Ramos (cell line): ENCODE measurements at regions not wholly inside any gene's neighbourhood (a gene's known extent, or its start where the extent isn't known, plus 50 kb on each side); places are given as distances from the start of the nearest gene placed in this dataset.

Experiments
- in situ Hi-C: fragments of 300-500 bp; cut with MboI; formaldehyde crosslinking; loops from one replicate; pipeline ENCODE4 v1.14.3; 2022; ENCODE audit warnings: low sequenced_read_pairs; ENCODE audit not compliant: unreplicated experiment

DNA sequence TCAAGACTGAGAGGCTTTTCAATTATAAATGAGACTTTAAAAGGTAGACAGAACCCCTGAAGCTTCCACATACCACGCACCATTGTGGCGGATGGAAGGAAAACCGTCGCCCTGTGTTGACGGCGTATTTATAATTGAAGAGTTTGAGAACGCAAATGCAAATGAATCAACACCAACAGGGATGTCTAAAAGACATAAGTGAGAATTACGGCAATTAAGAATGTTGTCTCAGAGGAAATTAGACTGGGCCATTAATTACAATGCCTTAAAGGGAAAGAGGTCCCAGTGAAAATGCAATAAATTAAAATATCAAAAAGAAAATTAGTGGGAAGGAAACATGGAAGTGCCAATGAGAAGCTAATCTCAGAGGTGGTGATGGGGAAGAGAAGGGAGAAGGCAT lies 148.5 kb upstream of the XYLT1 start:
- in situ Hi-C loops = no loop called here

DNA sequence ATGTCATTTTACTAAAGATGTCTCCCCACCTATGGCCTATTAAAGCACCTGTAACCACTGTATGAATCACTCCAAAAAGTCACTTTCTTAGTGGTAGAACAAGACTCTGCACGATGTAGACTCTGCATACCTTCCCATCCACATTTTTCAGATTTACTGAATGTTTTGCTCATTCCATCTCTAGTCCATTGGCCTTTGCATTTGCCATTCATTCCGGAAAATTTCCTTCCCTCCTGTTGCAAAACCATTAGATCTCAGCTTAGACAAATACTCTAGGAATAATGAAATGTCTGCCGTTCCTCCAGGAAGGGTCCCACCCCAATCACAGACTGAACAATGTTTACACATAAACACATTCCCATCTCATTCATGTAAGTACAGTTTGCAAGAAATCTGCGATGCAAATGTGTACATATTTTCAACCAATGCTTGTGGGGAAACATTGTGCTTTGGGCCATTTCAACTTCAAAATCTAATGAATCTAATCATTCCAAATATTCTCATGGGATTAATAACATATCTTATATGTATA lies 146.3 kb upstream of the XYLT1 start:
- in situ Hi-C loops = no loop called here

DNA sequence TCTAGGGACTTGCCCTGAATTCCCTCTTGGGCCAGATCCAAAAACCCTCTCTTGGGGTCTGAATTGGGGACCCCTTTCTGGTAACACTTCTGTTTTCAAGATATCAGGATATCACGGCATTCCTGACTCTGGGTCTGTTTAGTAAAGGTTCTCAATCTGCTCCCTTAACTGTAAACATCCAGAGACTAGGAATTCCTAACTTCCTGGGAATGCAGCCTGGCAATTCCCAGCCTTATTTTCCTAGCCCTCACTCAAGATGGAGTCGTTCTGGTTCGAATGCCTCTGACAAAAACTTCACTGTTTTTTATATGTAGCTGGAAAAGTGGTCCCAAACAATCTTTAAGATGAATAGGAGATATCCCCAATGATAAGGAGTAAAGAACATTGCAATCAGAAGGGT lies 141.6 kb upstream of the XYLT1 start:
- in situ Hi-C loops = no loop called here

DNA sequence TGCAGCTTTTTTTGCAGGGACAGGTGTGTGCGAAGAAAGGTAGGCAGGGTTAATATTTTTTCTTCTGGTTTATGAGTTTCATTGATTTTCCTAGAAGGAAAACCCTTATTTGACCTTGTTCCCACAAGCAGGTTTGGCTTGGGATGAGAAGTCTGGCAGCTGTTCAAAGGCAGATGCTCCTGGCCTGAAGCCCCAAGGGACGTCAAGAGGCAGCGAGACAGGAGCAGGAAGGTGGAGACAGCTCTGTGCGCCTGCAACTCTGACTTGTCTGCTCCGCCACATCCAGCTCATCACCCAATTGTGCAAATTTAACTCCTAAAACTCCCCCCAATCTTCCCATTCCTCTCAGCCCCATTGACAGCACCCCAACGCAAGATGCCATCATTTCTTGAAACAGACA lies 136.8 kb upstream of the XYLT1 start:
- in situ Hi-C loops = no loop called here

DNA sequence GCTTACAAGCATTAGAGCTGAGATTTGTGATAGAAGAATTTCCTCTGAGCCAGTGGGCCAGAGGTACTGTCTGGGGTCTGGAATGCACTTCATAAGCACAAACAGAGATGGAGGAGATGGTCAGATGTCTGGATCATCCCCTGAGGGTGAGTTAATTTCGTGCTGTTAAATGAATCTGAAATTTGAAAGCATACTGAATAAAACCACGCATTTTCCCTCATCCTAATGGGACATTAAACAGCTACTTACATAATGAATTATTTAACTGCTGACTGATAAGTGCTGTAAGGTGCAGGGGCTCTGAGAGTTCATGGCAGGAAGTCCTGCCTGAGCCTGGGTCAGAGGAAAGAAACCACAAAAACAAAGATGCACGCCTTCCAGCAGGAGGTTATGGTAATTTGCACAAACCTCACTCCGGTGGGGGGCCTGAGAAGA lies 136.3 kb upstream of the XYLT1 start:
- in situ Hi-C loops = no loop called here

DNA sequence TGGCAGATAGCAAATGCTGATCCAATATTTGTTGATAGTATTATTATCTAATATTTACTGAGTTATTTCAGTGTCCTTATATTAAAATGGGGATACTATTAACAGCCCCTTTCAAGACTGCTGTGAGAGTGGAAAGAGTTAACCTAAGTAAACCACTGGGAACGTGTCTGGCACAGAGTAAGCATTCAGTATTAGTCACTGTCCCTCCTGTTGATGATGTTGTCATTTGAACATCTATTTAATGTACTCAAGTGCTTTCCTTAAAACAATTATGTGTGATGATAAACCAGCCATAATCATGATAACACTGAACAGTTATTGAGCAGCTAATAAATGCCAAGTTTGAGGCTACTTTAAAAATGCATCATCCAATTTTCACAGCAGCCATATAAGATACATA lies 135.7 kb upstream of the XYLT1 start:
- in situ Hi-C loops = no loop called here

DNA sequence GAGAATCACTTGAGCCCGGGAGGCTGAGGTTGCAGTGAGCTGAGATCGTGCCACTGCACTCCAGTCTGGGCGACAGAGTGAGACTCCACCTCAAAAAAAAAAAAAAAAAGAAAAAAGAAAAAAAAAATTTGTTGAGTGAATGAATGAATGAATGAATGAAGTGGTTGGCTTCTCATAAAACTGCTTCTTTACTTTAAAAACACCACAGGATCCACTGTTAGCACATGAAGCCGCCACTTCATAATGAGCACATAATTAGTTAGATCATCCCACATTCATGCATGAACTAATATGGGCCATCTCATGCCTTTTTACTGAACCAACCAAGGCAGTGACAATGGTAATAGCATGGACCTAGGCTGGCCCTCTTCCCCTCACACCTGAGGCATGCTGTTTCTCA lies 135.0 kb upstream of the XYLT1 start:
- in situ Hi-C loops = no loop called here

DNA sequence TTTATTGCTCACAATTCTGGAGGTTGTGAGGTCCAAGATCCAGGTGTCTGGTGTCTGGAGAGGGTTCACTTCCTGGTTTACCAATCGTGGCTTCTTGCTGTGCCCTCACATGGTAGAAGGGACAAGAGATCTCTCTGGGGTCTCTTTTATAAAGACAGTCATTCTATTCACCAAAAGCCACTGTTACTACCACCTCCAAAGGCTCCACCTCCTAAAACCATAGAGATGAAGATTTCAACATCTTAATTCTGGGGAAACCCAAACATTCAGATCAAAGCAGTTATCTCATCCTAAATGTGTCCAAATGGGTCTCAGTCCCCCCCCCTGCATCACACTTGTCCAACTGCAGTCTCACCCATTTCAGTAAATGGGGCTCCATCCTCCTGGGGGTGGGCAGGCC lies 132.9 kb upstream of the XYLT1 start:
- in situ Hi-C loops = no loop called here

DNA sequence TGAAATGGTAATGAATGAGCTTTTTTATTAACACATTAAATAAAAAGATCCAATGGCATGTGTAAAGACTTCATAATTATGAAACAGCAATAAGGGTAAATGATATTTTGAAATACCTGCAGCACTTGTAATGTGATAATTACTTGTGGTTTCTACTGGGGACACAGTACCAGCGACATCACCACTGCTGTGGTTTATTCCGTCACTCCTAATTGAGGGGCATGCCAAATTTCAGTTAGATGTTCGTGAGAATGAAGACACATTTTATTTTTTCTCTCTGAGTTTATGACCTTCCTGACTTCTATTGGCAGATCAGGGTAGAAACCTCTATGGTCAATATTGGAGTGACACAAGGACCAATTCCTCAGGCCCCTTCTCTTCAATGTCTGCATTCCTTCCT lies 131.9 kb upstream of the XYLT1 start:
- in situ Hi-C loops = no loop called here

DNA sequence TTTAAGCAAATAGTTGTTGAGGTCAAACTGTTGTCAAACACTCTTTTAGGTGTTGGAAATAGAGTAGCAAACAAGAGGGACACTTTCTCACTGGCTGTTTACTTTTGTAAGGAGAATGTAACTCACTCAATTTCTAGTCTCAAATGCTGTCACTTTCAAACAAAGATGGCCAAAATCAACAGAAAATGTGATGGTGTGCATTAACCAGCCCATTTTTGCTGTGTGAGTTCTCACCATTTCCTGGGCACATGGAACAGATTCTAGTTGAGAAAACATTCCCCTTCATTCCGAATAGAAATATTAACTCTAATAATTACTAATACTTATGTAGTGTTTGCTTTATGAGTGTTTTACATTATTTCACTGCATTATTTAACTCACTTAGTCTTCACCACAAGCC lies 128.2 kb upstream of the XYLT1 start:
- in situ Hi-C loops = loop anchor here (25.0 kb wide), 1 partner anchor 737 kb away; no protein-coding TSS in a partner anchor

DNA sequence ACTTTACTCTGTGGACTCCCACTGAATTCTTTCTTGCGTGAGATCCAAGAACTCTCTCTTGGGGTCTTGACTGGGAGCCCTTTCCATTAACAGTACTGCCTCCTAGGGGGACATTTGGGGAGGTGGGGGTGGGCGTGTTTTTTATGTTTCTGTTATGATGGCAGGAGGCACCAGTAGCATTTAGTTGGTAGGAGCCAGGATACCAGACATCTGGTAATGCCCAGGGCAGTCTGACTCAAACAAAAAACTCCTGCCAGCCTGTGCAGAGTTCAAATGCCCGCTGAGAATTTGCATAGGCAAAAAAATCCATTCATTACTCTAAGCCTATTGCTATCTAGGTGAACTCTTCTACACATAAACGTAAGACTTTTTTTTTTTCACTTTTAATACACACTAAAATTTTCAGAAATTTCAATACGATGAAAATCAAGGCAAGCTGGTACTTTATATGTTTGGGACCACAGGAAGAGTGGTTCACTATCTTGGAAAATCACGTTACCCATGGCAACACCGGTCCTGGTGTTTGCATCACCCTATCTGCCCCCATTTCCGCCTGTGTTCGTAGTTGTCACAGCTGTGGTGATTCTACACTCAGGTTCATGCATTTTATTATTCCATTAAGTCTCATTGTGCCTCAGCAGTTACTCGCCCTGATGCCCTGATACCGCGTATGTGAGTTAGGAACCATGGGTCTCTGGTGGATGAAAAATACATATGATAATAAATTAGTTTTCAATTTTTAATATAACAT lies 121.1 kb upstream of the XYLT1 start:
- in situ Hi-C loops = loop anchor here (25.0 kb wide), 1 partner anchor 730 kb away; no protein-coding TSS in a partner anchor

DNA sequence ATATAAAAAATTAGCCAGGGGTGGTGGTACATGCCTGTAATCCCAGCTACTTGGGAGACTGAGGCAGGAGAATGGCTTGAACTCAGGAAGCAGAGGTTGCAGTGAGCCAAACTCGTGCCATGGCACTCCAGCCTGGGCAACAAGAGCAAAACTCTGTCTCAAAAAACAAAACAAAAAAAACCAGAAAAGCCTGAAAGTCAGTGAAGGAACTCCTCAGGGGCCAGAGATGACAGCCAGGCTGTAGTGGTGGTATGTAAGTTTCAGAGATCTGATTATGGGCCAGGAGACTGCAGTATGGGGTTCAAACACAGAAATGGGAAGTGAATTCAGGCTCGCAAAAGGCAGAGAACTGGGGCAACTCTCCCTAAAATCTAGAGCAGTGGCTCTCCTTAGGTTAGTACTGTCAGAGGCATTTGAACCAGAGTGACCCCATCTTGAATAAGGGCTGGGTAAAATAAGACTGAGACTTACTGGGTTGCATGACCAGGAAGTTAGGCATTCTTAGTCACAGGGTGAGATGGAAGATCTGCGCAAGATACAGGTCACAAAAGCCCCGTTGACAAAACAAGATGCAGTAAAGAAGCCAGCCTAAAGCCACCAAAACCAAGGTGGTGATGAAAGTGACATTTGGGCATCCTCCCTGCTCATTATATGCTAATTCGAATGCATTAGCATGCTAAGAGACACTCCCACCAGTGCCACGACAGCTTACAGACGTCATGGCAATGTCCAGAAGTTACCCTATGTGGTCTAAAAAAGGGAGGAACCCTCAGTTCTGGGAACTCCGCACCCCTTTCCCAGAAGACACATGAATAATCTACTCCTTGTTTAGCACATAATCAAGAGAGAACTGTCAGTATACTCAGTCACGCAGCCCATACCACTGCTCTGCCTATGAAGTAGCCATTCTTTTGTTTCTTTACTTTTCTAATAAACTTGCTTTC lies 120.2 kb upstream of the XYLT1 start:
- in situ Hi-C loops = loop anchor here (25.0 kb wide), 1 partner anchor 729 kb away; no protein-coding TSS in a partner anchor

DNA sequence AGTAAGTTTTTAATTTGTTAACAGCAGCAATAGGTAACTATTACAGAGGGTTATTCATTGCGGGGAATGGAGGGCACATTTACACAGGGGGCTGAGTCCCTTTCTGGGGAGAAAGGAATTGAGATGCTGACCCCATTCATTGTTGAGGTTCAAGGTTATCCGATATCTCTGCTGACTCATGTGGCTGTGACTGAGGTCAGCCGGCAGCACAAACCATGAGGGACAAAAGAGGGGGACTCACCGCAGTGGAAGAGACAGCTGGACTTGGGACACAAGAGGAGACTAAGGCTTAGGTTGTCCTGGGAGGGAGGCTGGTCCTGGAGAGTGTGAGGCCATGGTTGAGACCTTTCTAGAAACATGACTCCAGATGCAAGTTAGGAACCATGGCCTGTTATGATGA lies 119.1 kb upstream of the XYLT1 start:
- in situ Hi-C loops = loop anchor here (25.0 kb wide), 1 partner anchor 728 kb away; no protein-coding TSS in a partner anchor

DNA sequence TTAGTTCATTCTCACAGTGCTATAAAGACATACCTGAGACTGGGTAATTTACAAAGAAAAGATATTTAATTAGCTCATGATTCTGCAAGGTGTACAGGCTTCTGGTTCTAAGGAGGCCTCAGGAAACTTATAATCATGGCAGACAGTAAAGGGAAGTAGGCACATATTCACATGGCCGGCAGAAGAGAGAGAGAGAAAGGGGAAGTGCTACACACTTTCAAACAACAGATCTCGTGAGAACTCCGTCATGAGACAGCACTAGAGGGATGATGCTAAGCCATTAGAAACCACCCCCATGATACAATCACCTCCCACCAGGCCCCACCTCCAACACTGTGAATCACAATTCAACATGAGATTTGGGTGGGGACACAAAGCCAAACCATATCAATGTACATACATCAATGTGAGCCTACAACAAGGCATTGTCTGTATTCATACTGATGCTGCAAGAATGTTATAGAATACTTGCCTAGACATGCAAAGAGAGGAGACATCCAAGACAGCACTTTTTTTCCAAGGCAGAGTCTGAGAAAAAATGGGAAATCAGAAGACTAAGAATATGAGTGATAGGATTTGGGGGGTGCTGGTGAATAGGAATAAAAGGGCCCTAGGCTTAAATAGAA lies 114.8 kb upstream of the XYLT1 start:
- in situ Hi-C loops = loop anchor here (25.0 kb wide), 1 partner anchor 723 kb away; no protein-coding TSS in a partner anchor

DNA sequence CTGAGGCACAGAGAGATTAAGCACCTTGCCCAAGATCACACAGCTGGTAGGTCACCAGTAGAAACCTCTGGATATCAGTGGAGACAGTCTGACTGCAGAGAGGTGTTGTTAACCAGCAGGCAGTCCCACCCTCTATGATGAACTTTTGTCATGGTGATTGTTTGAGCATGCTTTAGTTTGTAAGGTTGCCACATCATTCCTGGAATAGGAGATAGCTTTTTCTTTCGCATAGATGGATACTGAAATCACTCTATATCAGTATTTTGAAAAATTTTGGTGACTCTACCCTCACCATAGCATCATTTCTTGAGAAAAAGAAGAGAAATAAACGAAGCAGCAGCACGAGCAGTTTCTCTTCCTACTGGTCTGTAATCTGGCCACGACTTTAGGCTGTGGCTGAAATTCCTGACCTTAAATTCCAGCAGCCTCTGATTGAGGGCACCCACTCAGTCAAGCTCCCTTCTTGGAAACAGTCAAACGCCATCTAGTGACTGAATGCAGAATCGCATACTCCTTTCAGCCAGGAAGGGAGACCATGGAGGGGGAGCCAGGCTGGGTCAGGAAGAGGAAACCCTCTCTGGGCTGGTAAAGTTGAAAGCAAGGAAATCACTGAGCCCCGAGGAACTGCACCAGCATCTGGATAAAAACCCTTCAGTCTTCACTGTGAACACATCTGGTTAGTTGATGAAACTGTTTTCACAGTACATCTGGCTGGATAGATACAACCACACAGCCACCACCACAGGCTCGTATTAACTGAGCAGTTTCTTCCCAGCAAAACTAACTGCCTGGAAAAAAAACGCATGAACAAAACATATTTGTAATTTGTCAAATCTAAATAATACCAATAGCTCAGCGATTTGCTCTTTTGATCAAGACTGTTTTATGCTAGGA lies 108.5 kb upstream of the XYLT1 start:
- in situ Hi-C loops = loop anchor here (10.0 to 25.0 kb wide), 2 partner anchors 104 to 717 kb away; partner anchors contain the start of gene XYLT1

DNA sequence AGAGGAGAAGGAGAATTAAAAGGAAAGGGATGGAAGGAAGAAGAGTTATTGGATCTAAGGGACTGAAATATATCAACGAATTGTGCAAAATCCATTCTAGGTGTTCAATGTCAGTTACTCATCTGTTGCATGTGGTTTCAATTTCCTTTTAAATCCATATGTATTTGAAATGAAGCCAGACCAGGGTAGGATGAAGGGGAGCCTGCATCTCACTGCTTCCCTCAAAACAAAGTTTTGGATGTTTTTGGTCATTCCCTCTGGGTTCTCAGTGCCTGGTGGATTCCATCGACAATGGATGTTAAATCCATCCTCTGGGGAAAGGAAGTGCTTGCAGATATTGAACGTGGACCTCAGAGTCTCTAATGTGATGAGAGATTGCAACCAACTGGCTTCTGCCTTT lies 103.5 kb upstream of the XYLT1 start:
- in situ Hi-C loops = loop anchor here (10.0 kb wide), 1 partner anchor 99 kb away; the partner anchor contains the start of gene XYLT1

DNA sequence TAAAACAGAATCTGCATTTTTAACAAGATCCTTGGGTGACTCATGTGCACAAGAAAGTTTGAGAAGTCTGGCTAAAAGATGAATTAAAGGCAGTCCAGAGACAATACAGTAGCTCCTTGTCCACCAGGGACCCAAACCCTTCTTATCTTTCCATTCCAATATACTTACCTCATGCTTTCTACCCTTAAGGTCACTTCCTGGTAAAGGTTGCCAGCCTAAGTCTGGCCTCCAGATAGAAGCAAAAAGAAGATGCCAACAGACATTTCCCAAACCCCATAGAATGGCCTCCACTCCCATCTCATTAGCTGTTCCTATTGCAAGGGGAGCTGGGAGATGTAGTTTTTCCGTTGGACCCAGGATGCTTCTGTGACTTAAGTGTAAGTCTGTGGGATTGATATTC lies 101.4 kb upstream of the XYLT1 start:
- in situ Hi-C loops = loop anchor here (10.0 kb wide), 1 partner anchor 97 kb away; the partner anchor contains the start of gene XYLT1

DNA sequence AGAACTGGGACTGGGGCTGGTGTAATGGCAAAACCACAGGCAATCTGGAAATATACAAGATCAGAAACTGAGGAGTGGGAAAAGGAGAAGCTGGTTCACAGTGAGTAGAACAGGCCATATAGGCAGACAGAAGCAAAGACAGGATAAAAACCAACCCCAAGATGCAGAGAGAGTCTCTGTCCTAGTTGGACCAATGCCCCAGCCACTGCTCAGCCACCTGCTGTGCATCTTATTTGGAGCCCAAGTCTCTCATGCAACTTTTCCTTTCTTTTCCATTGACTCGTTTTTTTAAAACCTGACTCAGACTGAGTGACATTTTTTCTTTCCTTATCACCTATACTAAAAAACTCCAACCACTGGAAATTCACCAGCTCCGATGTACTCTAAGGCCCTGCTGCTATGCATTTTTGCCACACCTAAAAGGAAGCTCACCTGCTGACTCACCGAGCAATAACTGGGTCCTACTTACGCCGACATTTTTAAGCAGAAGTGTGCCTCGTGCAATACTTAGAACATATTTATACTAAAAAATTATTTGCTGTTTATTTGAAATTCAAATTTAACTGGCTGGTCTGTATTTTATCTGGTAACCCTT lies 100.8 kb upstream of the XYLT1 start:
- in situ Hi-C loops = loop anchor here (10.0 kb wide), 1 partner anchor 97 kb away; the partner anchor contains the start of gene XYLT1

DNA sequence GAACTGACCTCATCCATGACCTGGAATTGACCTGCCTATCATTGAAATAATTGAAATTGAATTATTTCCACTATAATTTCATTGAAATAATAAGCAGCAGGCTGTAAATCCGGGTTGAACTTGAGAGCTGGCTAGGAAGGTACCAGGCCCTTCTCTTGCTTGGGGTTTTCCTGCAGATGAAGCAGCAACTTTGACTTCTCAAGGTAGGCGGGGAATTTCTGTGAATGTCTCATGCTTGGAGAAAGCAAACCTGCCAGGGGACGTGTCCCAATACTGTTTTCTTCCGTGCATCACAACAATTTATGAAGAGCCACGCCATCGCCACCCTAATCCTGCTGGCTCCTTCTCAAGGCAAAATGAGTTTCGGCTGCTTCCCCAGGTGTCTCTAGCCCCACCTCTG lies 97.5 kb upstream of the XYLT1 start:
- in situ Hi-C loops = no loop called here
